ENCODE measurements at regions not wholly inside any gene's neighbourhood (a gene's known extent, or its start where the extent isn't known, plus 50 kb on each side); places are given as distances from the start of the nearest gene placed in this dataset.

- no peak for TF ChIP-seq HDAC6 (IDR thresholded peaks at IDR 0.05; ENCODE audit: unreplicated experiment)
- TF ChIP-seq FOXM1 (IDR thresholded peaks at IDR 0.05; ENCODE audit: low read depth, low read length) = no peak
- no peak for TF ChIP-seq E2F8 (IDR thresholded peaks at IDR 0.05; ENCODE audit: low read depth, partially characterized antibody)
- TF ChIP-seq TCF12 (IDR thresholded peaks at IDR 0.05; ENCODE audit: low read depth, low read length) = no peak
- no peak for TF ChIP-seq CREM (IDR thresholded peaks at IDR 0.05; ENCODE audit: low read depth)
These were observed 126.9 kb upstream of the TENT5D start (continued) for GRCh38 chrX:80293354-80293753.

- WGBS (ENCODE audit: insufficient coverage, insufficient replicate concordance, low lambda C conversion rate, missing lambda C conversion rate) = 0% methylated on average over 1 of the region's 1 CpG
- Histone ChIP-seq H3K27ac (ENCODE audit: control insufficient read depth, insufficient read depth) (no peak overlapping the region), H3K4me1 (ENCODE audit: control insufficient read depth, insufficient read depth, low read length) (no peaks in the 10 kb centered on the region), H4K20me1 (ENCODE audit: control insufficient read depth, insufficient read depth) (no peaks in the 10 kb centered on the region), H2AFZ (ENCODE audit: control insufficient read depth, low read depth, low read length) (no peak overlapping the region), H3K4me3 (no peak overlapping the region), H3K4me2 (ENCODE audit: control insufficient read depth, insufficient read depth) (no peak overlapping the region), H3K27me3 (replicated peaks in 1 of 2; ENCODE audit: control insufficient read depth in 2 of 2, insufficient read depth in 2 of 2, low read length in 1 of 2) (no peaks in the 10 kb centered on the region), H3K36me3 (ENCODE audit: control insufficient read depth in 2 of 2, insufficient read depth in 2 of 2, low read length in 1 of 2) (no peaks in the 10 kb centered on the region), H3K9ac (ENCODE audit: control insufficient read depth, insufficient read depth, low read length) (no peak overlapping the region), H3K9me3 (replicated peaks; ENCODE audit: control insufficient read depth, insufficient read depth, low read length) (no peaks in the 10 kb centered on the region), H3K79me2 (ENCODE audit: control insufficient read depth, insufficient read depth, low read length) (no peaks in the 10 kb centered on the region)
- ChIA-PET POLR2A (no interaction called here), SMC1A (ENCODE audit: uncharacterized antibody, unreplicated experiment) (no interaction called here), CTCF (no interaction called here), RAD21 (ENCODE audit: unreplicated experiment) (no interaction called here)
- in situ Hi-C loops (cut with MboI) (no loop called here), intact Hi-C loops (cut with micrococcal nuclease; ENCODE audit: unreplicated experiment) (no loop called here)
- no peak for FAIRE-seq
- no peak for DNase-seq (ENCODE audit: low read depth, low spot score)
- no peak for ATAC-seq
- TF ChIP-seq SUPT20H (IDR thresholded peaks at IDR 0.05; ENCODE audit: borderline replicate concordance, control insufficient read depth, low read depth, low read length) = no peak
- BruUV-seq (replicated peaks) = no TSS peak
These were observed 114.2 kb upstream of the TENT5D start for GRCh38 chrX:80306007-80306406.

Data from GM12878 (cell line).